Keratinocyte (primary cell): ENCODE measurements at regions not wholly inside any gene's neighbourhood (a gene's known extent, or its start where the extent isn't known, plus 50 kb on each side); places are given as distances from the start of the nearest gene placed in this dataset.

ENCODE experiments used
- DNase-seq: peaks from one replicate; pipeline ENCODE4 v3.0.0-alpha.2; 2011; ENCODE audit warnings: low read depth, missing footprints, low spot score
- FAIRE-seq: peaks from 2 replicates; lab custom pipeline; 2011; peaks lifted over from hg19 to GRCh38; lab: Jason Lieb, UNC
- H2AFZ ChIP-seq: 2 replicates; pipeline ENCODE4 v1.6.0; 2012; ENCODE audit warnings: low read length, control low read depth, inconsistent platforms; ENCODE audit not compliant: control insufficient read depth
- H3K27ac ChIP-seq: 2 replicates; pipeline ENCODE4 v1.5.1; 2011; ENCODE audit warnings: low read length; ENCODE audit not compliant: control insufficient read depth, insufficient read depth
- H3K27me3 ChIP-seq: 3 replicates; pipeline ENCODE4 v1.6.0; 2011; ENCODE audit warnings: low read length; ENCODE audit not compliant: control insufficient read depth, insufficient read depth; ENCODE audit errors: extremely low read depth
- H3K36me3 ChIP-seq, 2 experiments: 2 replicates in 1 of 2; 3 replicates in 1 of 2; pipeline ENCODE4 v1.5.1; 2011; ENCODE audit warnings: low read length in 2 of 2, mild to moderate bottlenecking in 1 of 2; ENCODE audit not compliant: control insufficient read depth in 2 of 2, insufficient read depth in 2 of 2; ENCODE audit errors: extremely low read depth in 1 of 2
- H3K4me1 ChIP-seq: 3 replicates; pipeline ENCODE4 v1.5.1; 2011; ENCODE audit warnings: low read length; ENCODE audit not compliant: control insufficient read depth, insufficient read depth; ENCODE audit errors: extremely low read depth
- H3K4me2 ChIP-seq: 3 replicates; pipeline ENCODE4 v1.6.0; 2011; ENCODE audit warnings: low read depth, low read length; ENCODE audit not compliant: control insufficient read depth, insufficient read depth; ENCODE audit errors: extremely low read depth
- H3K4me3 ChIP-seq, 3 experiments: fragments of 200-600 bp in 1 of 3; sonication (generic) in 1 of 3; 2 replicates in 2 of 3; 3 replicates in 1 of 3; pipeline ENCODE4 v1.5.1; 2011 to 2016; ENCODE audit warnings: low read length in 3 of 3, mild to moderate bottlenecking in 3 of 3, control low read depth in 2 of 3, inconsistent platforms in 1 of 3, low read depth in 1 of 3, mixed read lengths in 1 of 3, mixed run types in 1 of 3, moderate library complexity in 1 of 3; ENCODE audit not compliant: control insufficient read depth in 2 of 3, insufficient read depth in 2 of 3; ENCODE audit errors: extremely low read depth in 1 of 3
- H3K79me2 ChIP-seq: 2 replicates; pipeline ENCODE4 v1.6.0; 2012; ENCODE audit warnings: low read length; ENCODE audit not compliant: control insufficient read depth, insufficient read depth
- H3K9ac ChIP-seq: 3 replicates; pipeline ENCODE4 v1.6.0; 2011; ENCODE audit warnings: low read length; ENCODE audit not compliant: control insufficient read depth, insufficient read depth; ENCODE audit errors: extremely low read depth
- H3K9me1 ChIP-seq: 3 replicates; pipeline ENCODE4 v1.6.0; 2011; ENCODE audit warnings: low read length; ENCODE audit not compliant: control insufficient read depth, insufficient read depth; ENCODE audit errors: extremely low read depth
- H3K9me3 ChIP-seq: 2 replicates; pipeline ENCODE4 v1.5.1; 2012; ENCODE audit warnings: low read depth, low read length; ENCODE audit not compliant: control insufficient read depth
- H4K20me1 ChIP-seq: 3 replicates; pipeline ENCODE4 v1.6.0; 2011; ENCODE audit warnings: low read length; ENCODE audit not compliant: control insufficient read depth, insufficient read depth; ENCODE audit errors: extremely low read depth
- EZH2 ChIP-seq: IDR thresholded peaks from one replicate; pipeline ENCODE4 v1.6.1; 2012; ENCODE audit warnings: inconsistent platforms, mild to moderate bottlenecking, low read length, moderate library complexity
- dilution Hi-C: fragments of 300-500 bp; cut with MboI; formaldehyde crosslinking; loops from one replicate; pipeline ENCODE4 v1.7.0; 2020; ENCODE audit warnings: low sequenced_read_pairs; ENCODE audit not compliant: extremely low pct_ligation_motif_present
- TF ChIP-seq, protein P1 (sequence below), 3 experiments: IDR thresholded peaks in 1 of 3; conservative IDR thresholded peaks in 1 of 3; optimal IDR thresholded peaks in 1 of 3; 2 replicates in 2 of 3; 3 replicates in 1 of 3; pipeline versions ENCODE3 to v1.5.1; 2011; ENCODE audit warnings: low read length in 3 of 3, mild to moderate bottlenecking in 3 of 3, moderate library complexity in 2 of 3, control low read depth in 1 of 3, inconsistent platforms in 1 of 3; ENCODE audit not compliant: insufficient read depth in 2 of 3; ENCODE audit errors: extremely low read depth in 1 of 3

DNA sequence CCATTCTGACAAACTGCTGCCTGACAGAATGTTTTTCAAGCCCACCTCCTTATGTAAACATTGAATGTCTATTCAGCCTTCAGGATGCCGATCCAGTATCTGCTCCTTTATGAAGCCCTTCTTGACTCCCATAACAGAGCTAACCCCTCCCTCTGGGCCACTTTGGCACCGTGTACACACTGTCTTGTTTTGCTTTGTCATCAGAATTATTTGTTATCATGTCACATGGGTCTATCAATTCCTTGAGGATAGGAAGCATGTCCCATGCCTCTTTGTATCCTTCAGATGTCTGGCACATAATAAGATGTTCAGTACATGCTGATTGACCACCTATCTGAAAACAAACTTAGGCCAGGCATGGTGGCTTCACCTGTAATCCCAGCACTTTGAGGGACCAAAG lies 92.3 kb downstream of the PRLHR start:
- Histone ChIP-seq H3K9me1 (no peaks in the 10 kb centered on the region), H3K27me3 (no peaks in the 10 kb centered on the region), H3K4me1 (peaks cover 49% of the 10 kb centered on the region), H2AFZ (no peak overlapping the region), H4K20me1 (no peaks in the 10 kb centered on the region), H3K9ac (no peak overlapping the region), H3K36me3 (no peaks in the 10 kb centered on the region), H3K79me2 (no peaks in the 10 kb centered on the region), H3K27ac (peak overlapping the region; percentile 97), H3K4me3 (no peak overlapping the region), H3K4me2 (peak overlapping the region; percentile 82), H3K9me3 (no peaks in the 10 kb centered on the region)
- no peak for TF ChIP-seq EZH2
- TF ChIP-seq, protein P1, sequence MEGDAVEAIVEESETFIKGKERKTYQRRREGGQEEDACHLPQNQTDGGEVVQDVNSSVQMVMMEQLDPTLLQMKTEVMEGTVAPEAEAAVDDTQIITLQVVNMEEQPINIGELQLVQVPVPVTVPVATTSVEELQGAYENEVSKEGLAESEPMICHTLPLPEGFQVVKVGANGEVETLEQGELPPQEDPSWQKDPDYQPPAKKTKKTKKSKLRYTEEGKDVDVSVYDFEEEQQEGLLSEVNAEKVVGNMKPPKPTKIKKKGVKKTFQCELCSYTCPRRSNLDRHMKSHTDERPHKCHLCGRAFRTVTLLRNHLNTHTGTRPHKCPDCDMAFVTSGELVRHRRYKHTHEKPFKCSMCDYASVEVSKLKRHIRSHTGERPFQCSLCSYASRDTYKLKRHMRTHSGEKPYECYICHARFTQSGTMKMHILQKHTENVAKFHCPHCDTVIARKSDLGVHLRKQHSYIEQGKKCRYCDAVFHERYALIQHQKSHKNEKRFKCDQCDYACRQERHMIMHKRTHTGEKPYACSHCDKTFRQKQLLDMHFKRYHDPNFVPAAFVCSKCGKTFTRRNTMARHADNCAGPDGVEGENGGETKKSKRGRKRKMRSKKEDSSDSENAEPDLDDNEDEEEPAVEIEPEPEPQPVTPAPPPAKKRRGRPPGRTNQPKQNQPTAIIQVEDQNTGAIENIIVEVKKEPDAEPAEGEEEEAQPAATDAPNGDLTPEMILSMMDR (optimal IDR thresholded peaks at IDR 0.05 in 1 of 3, IDR thresholded peaks at IDR 0.05 in 1 of 3, conservative IDR thresholded peaks at IDR 0.05 in 1 of 3; ENCODE audit: extremely low read depth in 1 of 3, insufficient read depth in 2 of 3, low read length in 3 of 3), result no peak
- FAIRE-seq, result no peak
- DNase-seq, result no peak
- dilution Hi-C loops, result no loop called here

DNA sequence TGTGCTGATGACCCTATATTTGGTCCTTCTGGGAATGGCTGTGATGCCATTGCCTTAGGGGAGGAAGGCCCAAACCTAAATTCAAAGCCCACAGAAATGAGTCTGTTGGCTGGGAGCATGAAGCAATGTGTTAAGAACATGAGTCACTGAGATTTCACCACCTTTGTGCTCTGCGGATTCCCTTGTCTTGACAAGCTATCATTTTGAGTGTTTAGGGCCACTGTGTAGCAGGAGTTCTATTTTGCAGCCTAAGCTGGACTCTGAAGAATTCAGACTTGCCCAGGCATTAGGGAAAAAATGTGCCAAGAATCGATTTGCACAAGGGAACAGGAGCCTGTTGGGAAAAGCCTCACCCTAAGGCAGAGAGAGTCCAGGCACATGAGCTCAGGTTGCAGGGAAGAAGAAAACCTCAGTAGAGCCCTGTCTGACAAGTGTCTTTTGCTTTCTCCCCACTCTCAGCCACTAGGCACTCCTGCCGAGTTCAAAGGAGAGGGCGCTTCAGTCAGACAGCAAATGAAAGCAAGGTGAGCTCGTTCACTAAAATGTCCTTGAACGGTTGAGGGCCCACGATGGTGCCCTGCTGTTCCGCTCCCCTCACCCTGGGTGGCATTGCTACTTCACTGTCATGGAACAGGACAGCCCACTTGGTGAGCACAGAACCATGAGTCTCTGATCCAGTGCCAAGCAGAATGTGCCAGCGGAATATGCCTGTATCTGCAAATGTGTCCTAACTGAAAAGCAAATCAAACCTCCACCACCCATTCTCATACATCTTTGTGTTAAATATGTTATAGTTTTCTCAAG lies 93.6 kb downstream of the PRLHR start:
- dilution Hi-C loops, result no loop called here
- H3K36me3 ChIP-seq, result no peaks in the 10 kb centered on the region
- peak overlapping the region; percentile 82 for H3K4me2 ChIP-seq
- peak; percentile 99 for DNase-seq
- H3K9me1 ChIP-seq, result no peaks in the 10 kb centered on the region
- H3K9me3 ChIP-seq, result no peaks in the 10 kb centered on the region
- H3K27ac ChIP-seq, result peak overlapping the region; percentile 97
- H3K27me3 ChIP-seq, result no peaks in the 10 kb centered on the region
- peaks cover 49% of the 10 kb centered on the region for H3K4me1 ChIP-seq
- peak overlapping the region; percentile 64 for H2AFZ ChIP-seq
- no peaks in the 10 kb centered on the region for H4K20me1 ChIP-seq
- H3K9ac ChIP-seq, result peak overlapping the region; percentile 68
- TF ChIP-seq, protein P1 (optimal IDR thresholded peaks at IDR 0.05 in 1 of 3, IDR thresholded peaks at IDR 0.05 in 1 of 3, conservative IDR thresholded peaks at IDR 0.05 in 1 of 3; ENCODE audit: extremely low read depth in 1 of 3, insufficient read depth in 2 of 3, low read length in 3 of 3), result peak in 1 of 3 experiments; percentile 50
- TF ChIP-seq EZH2, result no peak
- peak; percentile 99 for FAIRE-seq
- no peaks in the 10 kb centered on the region for H3K79me2 ChIP-seq
- H3K4me3 ChIP-seq, result peak overlapping the region; percentile 15 to 50 (median 37)
